Muscle layer of duodenum (tissue), 2 donors: ENCODE measurements at regions not wholly inside any gene's neighbourhood (a gene's known extent, or its start where the extent isn't known, plus 50 kb on each side); places are given as distances from the start of the nearest gene placed in this dataset.

Experiments used
- H3K27ac ChIP-seq: one replicate; pipeline ENCODE4 v1.7.0; 2013; ENCODE audit warnings: mild to moderate bottlenecking, low read length
- H3K27me3 ChIP-seq: one replicate; pipeline ENCODE4 v1.7.0; 2013; ENCODE audit warnings: low read depth, mild to moderate bottlenecking, control low read depth, low read length
- H3K36me3 ChIP-seq, 2 donors: one replicate each; pipeline ENCODE4 v1.7.0; 2013; ENCODE audit warnings: low read length in 2 of 2, control low read depth in 1 of 2, mild to moderate bottlenecking in 1 of 2; ENCODE audit not compliant: insufficient read depth in 2 of 2, control insufficient read depth in 1 of 2
- H3K4me1 ChIP-seq, 2 donors: one replicate each; pipeline ENCODE4 v1.7.0; 2013; ENCODE audit warnings: low read length in 2 of 2, mild to moderate bottlenecking in 2 of 2, control low read depth in 1 of 2, moderate library complexity in 1 of 2; ENCODE audit not compliant: insufficient read depth in 2 of 2, control insufficient read depth in 1 of 2
- H3K4me3 ChIP-seq, 2 donors: one replicate each; pipeline ENCODE4 v1.7.0; 2013; ENCODE audit warnings: low read length in 2 of 2, low read depth in 1 of 2, mild to moderate bottlenecking in 1 of 2
- H3K9me3 ChIP-seq, 2 donors: one replicate each; pipeline ENCODE4 v1.7.0; 2013; ENCODE audit warnings: low read length in 2 of 2, control low read depth in 1 of 2, mild to moderate bottlenecking in 1 of 2; ENCODE audit not compliant: control insufficient read depth in 1 of 2
- donor health status: healthy.

DNA sequence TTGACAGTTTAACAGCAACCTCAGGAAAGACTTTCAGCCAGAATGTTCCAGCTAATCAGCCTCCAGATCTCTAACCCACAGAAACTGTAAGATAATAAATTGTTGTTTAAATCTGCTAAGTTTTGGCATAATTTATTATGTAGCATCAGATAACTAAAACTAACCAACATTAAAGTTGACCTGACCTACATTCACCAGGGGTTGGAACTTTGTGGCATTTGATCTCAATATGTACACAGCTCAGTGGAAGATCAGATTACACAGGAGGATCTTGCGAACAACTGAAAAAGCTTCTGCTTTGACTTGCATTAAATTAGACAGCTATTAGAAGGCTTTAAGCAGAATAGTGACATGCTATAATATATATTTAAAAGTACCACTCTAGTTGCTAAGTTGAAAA, 91.4 kb upstream of the POU1F1 start:
- no peaks in the 10 kb centered on the region for H3K4me1 ChIP-seq
- H3K27me3 ChIP-seq: no peaks in the 10 kb centered on the region
- H3K9me3 ChIP-seq: no peaks in the 10 kb centered on the region
- H3K36me3 ChIP-seq: no peaks in the 10 kb centered on the region
- H3K27ac ChIP-seq: no peak overlapping the region
- H3K4me3 ChIP-seq: no peak overlapping the region

DNA sequence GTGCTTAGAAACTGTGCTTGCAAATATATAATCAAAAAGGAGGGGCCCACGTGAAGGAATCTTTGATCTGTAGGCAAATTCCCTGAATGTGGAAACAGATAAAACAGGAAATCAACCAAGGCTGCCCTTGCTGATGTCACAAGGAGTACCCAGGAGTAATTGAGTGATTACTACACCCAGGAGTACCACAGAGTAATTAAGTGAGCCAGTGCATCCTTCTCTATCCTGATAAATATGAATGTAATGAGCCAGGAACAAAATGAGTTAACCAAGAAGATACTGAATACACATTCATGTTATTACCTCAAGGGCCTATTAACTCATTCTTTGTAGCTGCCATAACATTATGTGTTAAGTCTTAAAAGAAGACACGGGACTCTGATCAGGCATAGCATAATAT, 87.3 kb upstream of the POU1F1 start:
- H3K4me1 ChIP-seq: no peaks in the 10 kb centered on the region
- no peak overlapping the region for H3K4me3 ChIP-seq
- H3K27ac ChIP-seq: no peak overlapping the region
- H3K27me3 ChIP-seq: no peaks in the 10 kb centered on the region
- no peaks in the 10 kb centered on the region for H3K36me3 ChIP-seq
- H3K9me3 ChIP-seq: no peaks in the 10 kb centered on the region

DNA sequence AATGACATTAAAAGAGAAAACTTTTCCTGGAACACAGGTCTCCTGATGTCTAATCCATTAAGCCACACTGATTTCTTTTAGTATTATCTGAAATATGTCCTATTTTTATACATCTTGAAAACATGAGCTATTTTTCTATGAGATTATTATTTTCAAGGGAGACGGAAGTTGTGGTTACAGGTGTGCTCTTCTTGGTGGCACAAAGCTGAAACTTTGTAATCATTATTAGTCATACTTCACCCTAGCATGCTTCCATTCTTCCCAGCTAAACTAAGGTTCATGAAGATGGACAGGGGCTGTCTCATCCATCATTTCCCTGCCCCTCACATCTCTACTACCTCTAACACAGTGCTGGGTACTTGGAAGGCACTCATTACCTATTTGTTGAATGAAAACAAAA, 85.6 kb upstream of the POU1F1 start:
- H3K36me3 ChIP-seq: no peaks in the 10 kb centered on the region

DNA sequence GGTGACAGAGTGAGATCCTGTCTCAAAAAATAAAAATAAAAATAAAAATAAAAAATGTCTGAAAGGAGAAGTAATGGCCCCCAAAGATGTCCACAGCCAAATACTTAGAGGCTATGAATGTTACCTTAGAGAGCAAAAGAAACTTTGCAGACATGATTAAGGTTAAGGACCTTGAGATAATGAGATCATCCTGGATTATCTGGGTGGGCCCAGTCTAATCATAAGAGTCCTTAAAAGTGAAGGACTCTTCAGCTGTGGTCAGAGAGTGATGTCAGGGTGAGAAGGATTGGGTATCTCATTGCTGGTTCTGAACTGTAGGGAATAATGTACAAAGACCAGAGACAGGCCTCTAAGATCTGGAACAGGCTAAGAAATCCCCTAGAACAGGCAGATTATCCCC, 84.9 kb upstream of the POU1F1 start:
- Histone ChIP-seq H3K27me3 (no peaks in the 10 kb centered on the region), H3K4me1 (no peaks in the 10 kb centered on the region), H3K9me3 (no peaks in the 10 kb centered on the region), H3K36me3 (no peaks in the 10 kb centered on the region), H3K27ac (no peak overlapping the region), H3K4me3 (no peak overlapping the region)

More for the DNA sequence above, 85.6 kb upstream of the POU1F1 start:
- Histone ChIP-seq H3K4me1 (no peaks in the 10 kb centered on the region), H3K4me3 (no peak overlapping the region), H3K27me3 (no peaks in the 10 kb centered on the region), H3K27ac (no peak overlapping the region), H3K9me3 (no peaks in the 10 kb centered on the region)

DNA sequence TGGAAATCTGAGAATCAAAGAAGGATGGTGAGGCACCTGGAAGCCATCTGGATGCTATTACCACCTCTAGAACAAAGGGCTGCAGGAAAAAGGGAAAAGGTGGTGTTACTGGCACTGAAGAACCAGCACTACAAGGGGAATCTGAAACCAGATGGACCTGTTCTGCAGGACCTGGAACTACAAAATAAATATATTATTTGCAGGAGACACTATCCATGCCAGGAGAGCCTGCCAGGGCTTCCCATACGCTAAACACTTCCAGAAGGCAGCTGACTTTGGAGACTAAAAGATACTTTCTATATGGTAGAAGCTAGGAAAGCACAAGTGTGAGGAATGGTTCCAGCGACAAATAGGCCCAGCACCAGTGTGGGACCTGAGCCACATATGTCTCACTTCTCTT, 83.4 kb upstream of the POU1F1 start:
- H3K27me3 ChIP-seq: no peaks in the 10 kb centered on the region

DNA sequence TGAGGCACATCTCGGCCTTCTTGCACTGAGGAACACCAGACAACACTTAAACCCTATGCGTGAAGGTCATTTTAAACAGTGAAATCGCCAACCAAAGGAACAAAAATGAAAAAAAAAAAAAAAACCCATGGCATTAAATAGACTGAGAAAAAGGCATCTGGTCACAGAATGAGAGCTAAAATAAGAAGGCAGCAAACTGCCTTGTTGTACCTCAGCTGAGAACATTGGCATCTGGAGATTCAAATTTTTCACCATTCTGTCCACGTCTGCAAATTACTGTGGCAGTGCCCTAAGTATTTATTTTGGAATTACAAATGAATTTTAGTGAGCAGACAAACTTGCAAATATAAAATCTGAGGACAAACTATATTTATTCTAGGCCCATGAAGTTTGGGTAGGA, 82.6 kb upstream of the POU1F1 start:
- Histone ChIP-seq H3K27me3 (no peaks in the 10 kb centered on the region), H3K4me1 (no peaks in the 10 kb centered on the region), H3K36me3 (no peaks in the 10 kb centered on the region), H3K9me3 (no peaks in the 10 kb centered on the region), H3K27ac (no peak overlapping the region), H3K4me3 (no peak overlapping the region)

More for the DNA sequence above, 83.4 kb upstream of the POU1F1 start:
- H3K4me1 ChIP-seq: no peaks in the 10 kb centered on the region
- H3K9me3 ChIP-seq: no peaks in the 10 kb centered on the region
- no peaks in the 10 kb centered on the region for H3K36me3 ChIP-seq
- H3K4me3 ChIP-seq: no peak overlapping the region
- no peak overlapping the region for H3K27ac ChIP-seq

DNA sequence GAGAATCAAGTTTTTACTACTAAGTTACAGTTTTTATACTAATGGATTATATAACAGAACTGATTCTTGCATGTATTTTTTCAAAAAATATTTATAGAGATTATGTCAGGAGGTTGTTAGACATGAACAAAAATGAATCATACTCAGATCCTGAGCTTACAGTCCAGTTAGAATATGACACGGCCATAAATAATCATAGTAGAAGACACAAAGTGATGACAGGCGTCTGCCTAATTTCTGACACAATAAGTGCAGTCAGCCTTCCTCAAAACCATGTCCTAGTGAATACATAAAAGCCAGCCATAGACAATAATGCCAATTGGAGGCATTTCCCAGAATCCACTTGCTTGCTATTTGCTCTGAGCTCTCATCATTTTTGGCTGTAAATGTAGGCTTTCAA, 81.7 kb upstream of the POU1F1 start:
- H3K4me3 ChIP-seq: no peak overlapping the region
- H3K36me3 ChIP-seq: no peaks in the 10 kb centered on the region
- no peaks in the 10 kb centered on the region for H3K4me1 ChIP-seq
- no peaks in the 10 kb centered on the region for H3K9me3 ChIP-seq
- no peaks in the 10 kb centered on the region for H3K27me3 ChIP-seq
- no peak overlapping the region for H3K27ac ChIP-seq

DNA sequence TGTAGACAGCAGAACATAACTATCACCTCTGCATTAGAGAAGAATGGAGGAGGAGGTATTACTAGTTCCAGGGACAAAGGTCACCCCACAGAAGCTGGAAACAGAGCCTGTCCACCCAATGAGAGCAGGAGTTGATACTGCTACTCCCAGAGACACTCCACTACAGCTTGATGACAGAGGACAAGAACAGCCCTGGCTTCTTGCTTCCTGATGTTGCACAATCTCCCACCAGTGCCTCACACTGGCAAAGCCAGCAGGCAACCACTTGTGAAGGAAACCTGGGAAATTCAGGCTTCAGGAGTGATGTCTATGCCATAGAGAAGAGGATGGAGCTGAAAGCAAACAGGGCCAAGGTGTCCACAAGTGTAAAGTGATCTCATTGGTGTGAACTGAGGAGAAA, 78.0 kb upstream of the POU1F1 start:
- no peak overlapping the region for H3K4me3 ChIP-seq
- H3K27ac ChIP-seq: no peak overlapping the region
- H3K36me3 ChIP-seq: no peaks in the 10 kb centered on the region
- H3K27me3 ChIP-seq: no peaks in the 10 kb centered on the region
- H3K4me1 ChIP-seq: no peaks in the 10 kb centered on the region
- no peaks in the 10 kb centered on the region for H3K9me3 ChIP-seq

DNA sequence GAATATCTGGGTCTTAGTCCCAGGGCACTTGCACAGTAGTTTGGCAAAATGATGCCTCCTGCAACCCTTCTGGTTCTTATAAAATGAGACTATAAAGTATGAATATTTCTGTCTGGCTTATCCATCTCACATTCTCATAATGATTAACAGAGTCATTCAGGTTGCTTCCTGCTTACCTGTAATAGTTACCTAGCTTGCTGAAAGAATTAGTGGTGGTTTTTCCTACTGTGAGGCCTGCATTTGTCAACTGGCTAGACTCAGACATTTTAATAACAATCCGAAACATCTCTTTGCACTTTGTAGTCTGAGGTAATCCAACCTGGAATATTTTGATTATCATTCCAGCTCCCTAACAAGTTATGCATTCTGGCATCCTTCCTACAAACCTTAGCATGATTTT, 75.6 kb upstream of the POU1F1 start:
- no peaks in the 10 kb centered on the region for H3K36me3 ChIP-seq
- H3K9me3 ChIP-seq: no peaks in the 10 kb centered on the region
- H3K27ac ChIP-seq: no peak overlapping the region
- no peaks in the 10 kb centered on the region for H3K4me1 ChIP-seq
- no peaks in the 10 kb centered on the region for H3K27me3 ChIP-seq
- H3K4me3 ChIP-seq: no peak overlapping the region

DNA sequence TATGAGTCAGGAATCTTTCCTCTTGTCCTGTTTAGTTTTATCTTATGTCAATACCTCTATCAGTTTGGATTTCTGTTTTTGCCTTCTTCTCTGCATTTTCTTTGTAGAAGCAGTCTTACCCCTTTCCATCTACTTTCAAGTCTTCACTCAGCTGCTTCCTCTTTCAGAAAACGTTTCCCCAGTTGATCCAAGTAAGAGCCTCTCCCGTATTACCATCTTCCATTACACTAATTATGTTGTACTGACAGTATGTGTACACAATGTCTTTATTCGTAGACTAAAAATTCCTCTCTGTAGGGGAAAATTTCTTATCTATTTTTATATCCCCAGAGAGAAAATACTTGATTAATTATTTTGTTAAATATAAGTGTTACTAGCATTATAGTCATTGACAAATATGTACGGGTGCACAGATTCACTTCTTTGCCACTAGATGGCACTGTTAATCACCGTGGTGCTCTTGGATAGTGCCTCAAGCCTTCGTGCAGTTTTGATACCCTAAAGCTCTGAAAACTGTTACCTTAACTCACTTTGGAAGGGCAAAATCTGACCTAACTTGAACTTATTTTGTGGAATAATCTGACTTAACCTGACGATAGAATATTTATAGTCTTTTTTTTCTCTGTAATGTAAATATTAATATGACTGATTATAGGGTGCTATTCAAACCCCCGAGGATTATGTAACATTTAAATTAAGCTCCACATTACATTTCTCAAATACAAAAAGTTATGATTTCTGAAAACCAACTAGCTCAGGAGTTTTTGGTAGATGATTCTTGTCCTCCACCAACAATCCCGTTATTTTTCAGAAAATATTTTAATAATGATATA, 74.2 kb upstream of the POU1F1 start:
- Histone ChIP-seq H3K27me3 (no peaks in the 10 kb centered on the region), H3K9me3 (no peaks in the 10 kb centered on the region), H3K4me3 (no peak overlapping the region), H3K36me3 (no peaks in the 10 kb centered on the region), H3K27ac (no peak overlapping the region), H3K4me1 (no peaks in the 10 kb centered on the region)

DNA sequence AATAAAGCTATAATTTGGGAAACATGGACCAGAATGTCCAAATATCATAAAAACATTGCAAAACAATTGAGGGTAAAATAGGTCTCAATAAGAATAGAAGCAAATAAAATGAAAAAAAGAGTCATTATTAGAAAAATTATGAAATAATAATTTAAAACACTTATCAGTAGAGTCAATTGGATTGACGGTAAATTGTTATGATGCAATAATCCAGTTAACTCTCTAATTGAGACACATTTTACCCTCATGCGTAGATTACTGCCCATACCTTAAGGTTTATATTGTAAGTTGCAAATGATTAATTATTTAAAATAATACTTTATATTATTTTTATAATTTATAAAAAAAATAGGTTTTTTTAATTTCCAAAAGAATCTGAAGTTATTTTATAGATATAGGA, 73.4 kb upstream of the POU1F1 start:
- H3K27me3 ChIP-seq: no peaks in the 10 kb centered on the region

DNA sequence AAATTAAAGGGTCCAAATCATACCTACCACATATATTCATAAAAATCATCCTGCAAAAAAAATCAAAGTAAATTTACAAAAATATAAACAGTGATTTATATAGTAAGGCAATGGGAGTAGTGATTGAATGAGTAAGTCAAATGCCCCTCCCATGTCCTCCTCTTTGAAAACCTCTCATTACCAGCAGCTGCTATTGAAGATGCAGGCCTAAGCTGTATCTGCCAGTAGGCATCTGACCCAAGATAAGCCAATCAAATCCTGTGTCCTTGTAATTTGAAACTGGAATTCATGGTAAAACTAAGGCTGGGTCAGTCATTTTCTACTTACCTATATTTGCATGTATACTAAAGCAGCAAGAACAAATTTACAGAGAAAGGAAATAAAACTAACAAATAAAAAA, 60.4 kb upstream of the POU1F1 start:
- H3K4me3 ChIP-seq: no peak overlapping the region
- H3K9me3 ChIP-seq: no peaks in the 10 kb centered on the region
- no peaks in the 10 kb centered on the region for H3K27me3 ChIP-seq
- no peaks in the 10 kb centered on the region for H3K4me1 ChIP-seq
- no peak overlapping the region for H3K27ac ChIP-seq
- H3K36me3 ChIP-seq: no peaks in the 10 kb centered on the region

More for the DNA sequence above, 73.4 kb upstream of the POU1F1 start:
- H3K27ac ChIP-seq: no peak overlapping the region
- no peak overlapping the region for H3K4me3 ChIP-seq
- no peaks in the 10 kb centered on the region for H3K4me1 ChIP-seq
- H3K36me3 ChIP-seq: no peaks in the 10 kb centered on the region
- no peaks in the 10 kb centered on the region for H3K9me3 ChIP-seq
